ENCODE measurements at regions not wholly inside any gene's neighbourhood (a gene's known extent, or its start where the extent isn't known, plus 50 kb on each side); places are given as distances from the start of the nearest gene placed in this dataset.
"Not testable (repeated sequence)": the region's sequence is repeated elsewhere in the genome, so short reads cannot be mapped to it uniquely, and the experiment has no call there.

DNA sequence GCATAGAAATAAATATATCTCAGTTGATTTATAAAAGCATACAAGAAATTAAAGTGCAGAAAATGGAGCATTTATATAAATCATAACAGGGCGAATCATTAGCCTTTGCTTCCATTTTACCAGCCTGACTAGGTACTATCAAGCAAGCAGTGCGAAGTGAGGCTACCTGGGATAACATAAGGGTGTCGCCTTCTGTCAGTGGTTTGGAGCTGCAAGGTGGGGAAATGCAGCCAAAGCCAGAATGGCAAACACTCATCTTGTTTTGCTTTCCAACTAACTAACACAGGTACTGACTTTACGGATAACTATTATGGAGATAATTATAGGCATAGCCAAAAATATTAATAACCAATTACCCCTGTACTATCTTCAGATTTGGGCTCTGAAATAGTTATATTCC is 1459.8 kb downstream of the RAPGEF2 start:
- no peak for ATAC-seq
- Mint-ChIP-seq H3K27ac (no peak overlapping the region), H3K27me3 (no peaks in the 10 kb centered on the region), H3K4me1 (no peaks in the 10 kb centered on the region), H3K4me3 (no peak overlapping the region), H3K36me3 (ENCODE audit: low read depth) (no peaks in the 10 kb centered on the region)
- no peaks in the 10 kb centered on the region for H3K9me3 ChIP-seq (ENCODE audit: control insufficient read depth, low read length, poor library complexity, severe bottlenecking)
- DNase-seq = no peak

DNA sequence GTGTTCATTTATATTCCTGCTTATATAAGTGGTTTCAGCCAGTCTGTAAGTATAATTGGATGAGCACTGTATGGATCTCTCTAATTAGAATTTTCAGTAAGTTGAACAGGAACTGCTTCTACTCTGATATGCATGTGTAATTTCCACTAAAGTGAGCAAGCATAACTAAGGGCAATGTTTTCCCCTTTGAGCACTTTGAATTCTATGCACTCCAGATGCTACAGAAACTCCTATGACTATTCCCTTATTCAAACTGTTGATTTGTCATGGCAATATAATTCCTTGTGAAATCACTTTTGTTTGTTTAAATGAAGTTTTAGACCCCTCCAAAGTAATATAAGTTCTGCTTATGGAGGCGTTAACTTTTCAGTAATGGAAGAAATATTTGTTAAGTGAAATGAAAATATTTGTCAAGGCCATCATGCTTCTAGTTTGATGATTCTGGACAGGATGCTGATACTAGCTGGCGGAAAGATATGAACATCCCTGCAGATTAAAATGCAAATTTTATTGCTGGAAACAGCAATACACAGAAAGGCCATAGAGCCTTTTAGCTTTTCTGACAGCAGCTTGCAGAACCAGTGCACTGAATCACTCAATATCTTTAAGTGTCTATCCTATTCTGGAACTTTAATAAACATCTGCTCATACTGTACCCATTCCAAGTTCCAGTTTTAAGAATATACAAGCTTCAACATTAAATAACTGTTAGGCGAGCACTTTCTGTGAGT is 1460.8 kb downstream of the RAPGEF2 start:
- no peaks in the 10 kb centered on the region for H3K36me3 Mint-ChIP-seq (ENCODE audit: low read depth)

DNA sequence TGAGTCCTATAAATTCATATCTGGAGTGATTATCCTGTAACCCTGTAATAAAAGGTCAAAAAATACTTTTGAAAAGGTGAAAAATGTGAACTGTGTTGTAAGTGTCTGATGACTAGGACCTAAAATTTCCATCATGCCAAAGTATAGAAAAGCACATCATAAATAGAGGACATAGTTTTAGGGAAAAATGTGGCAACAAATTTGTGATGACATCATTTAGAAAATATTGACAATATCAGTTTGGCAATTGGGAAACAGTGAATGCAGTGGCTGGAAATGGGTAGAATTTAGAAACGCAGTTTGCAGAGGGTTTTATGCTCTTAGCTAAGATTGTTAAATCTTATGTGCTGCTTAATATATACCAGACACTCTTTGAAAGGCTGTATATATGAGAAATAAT is 1464.8 kb downstream of the RAPGEF2 start:
- ATAC-seq = no peak
- Mint-ChIP-seq H3K36me3 (ENCODE audit: low read depth) (no peaks in the 10 kb centered on the region), H3K27me3 (no peaks in the 10 kb centered on the region), H3K27ac (no peak overlapping the region), H3K4me1 (no peaks in the 10 kb centered on the region), H3K4me3 (no peak overlapping the region)
- no peaks in the 10 kb centered on the region for H3K9me3 ChIP-seq (ENCODE audit: control insufficient read depth, low read length, poor library complexity, severe bottlenecking)
- DNase-seq = no peak

More for the DNA sequence above, 1460.8 kb downstream of the RAPGEF2 start:
- H3K9me3 ChIP-seq (ENCODE audit: control insufficient read depth, low read length, poor library complexity, severe bottlenecking) = no peaks in the 10 kb centered on the region
- ATAC-seq (no peak), DNase-seq (no peak)
- no peaks in the 10 kb centered on the region for H3K27me3 Mint-ChIP-seq
- H3K27ac Mint-ChIP-seq = no peak overlapping the region
- no peak overlapping the region for H3K4me3 Mint-ChIP-seq
- no peaks in the 10 kb centered on the region for H3K4me1 Mint-ChIP-seq

DNA sequence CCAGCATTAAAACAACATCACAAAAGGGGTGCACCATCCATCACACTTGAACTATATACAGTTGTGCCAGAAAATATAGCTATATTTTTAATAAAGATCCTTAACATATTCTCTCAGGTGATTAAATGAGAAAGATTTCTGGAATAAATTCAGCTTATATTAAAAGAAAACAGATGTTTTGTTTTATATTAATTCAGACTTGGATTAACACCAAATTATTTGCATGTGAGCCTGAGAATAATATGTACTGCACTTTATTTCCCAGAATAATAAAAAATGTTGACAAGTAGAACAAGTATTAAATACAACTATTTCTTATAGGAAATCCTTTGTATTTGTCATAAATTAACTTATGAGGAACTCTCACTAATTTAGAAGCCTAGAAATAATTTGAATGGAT is 1467.4 kb downstream of the RAPGEF2 start:
- no peak for DNase-seq
- Mint-ChIP-seq H3K4me1 (no peaks in the 10 kb centered on the region), H3K27me3 (no peaks in the 10 kb centered on the region), H3K36me3 (ENCODE audit: low read depth) (no peaks in the 10 kb centered on the region), H3K27ac (no peak overlapping the region), H3K4me3 (no peak overlapping the region)
- no peaks in the 10 kb centered on the region for H3K9me3 ChIP-seq (ENCODE audit: control insufficient read depth, low read length, poor library complexity, severe bottlenecking)
- no peak for ATAC-seq

DNA sequence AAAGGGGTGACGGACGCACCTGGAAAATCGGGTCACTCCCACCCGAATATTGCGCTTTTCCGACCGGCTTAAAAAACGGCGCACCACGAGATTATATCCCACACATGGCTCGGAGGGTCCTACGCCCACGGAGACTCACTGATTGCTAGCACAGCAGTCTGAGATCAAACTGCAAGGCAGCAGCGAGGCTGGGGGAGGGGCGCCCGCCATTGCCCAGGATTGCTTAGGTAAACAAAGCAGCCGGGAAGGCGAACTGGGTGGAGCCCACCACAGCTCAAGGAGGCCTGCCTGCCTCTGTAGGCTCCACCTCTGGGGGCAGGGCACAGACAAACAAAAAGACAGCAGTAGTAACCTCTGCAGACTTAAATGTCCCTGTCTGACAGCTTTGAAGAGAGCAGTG is 1471.4 kb downstream of the RAPGEF2 start:
- not testable (repeated sequence) for H3K9me3 ChIP-seq (ENCODE audit: control insufficient read depth, low read length, poor library complexity, severe bottlenecking); H3K27ac Mint-ChIP-seq; ATAC-seq; H3K27me3 Mint-ChIP-seq; H3K4me3 Mint-ChIP-seq; DNase-seq; H3K36me3 Mint-ChIP-seq (ENCODE audit: low read depth); H3K4me1 Mint-ChIP-seq

DNA sequence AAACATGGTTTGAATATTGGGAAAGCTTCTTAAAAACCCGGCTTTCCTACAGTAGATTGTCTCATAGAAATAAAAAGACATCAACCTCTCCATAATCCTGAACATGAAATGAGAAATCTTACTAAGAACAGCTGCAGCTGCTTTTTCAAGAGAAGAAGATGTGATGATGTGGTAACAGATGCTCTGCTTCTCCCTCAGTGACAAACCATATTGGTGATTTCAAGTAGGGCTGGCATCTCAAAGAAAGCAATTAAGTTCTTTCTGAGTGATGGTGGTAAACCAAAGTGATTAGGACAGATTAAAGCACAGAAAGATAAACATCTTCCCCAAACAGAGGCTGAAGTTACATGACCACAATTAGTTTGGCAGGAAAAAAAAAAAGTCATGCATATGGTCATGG is 1477.7 kb downstream of the RAPGEF2 start:
- no peaks in the 10 kb centered on the region for H3K27me3 Mint-ChIP-seq
- no peaks in the 10 kb centered on the region for H3K36me3 Mint-ChIP-seq (ENCODE audit: low read depth)
- DNase-seq = no peak
- no peak overlapping the region for H3K27ac Mint-ChIP-seq
- H3K4me3 Mint-ChIP-seq = no peak overlapping the region
- H3K9me3 ChIP-seq (ENCODE audit: control insufficient read depth, low read length, poor library complexity, severe bottlenecking) = no peaks in the 10 kb centered on the region
- no peaks in the 10 kb centered on the region for H3K4me1 Mint-ChIP-seq
- ATAC-seq = no peak

DNA sequence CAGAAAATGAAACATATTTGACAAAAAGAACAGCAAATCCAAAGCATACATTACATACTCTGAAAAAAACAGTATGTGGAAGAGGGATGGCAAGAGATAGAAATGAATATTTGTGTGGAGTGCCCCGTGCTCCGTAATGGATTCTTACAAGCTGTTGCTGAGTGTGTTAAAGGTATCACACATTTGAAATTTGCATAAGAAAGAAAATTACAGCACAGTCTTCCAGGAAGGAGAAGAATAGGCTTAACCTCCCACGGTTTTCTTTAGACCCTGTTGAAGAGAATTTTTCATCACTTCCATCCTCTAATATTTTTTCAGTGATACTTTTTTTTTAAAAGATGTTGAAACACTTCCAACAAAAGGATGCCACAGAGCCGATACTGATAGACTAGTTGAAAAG is 1489.4 kb downstream of the RAPGEF2 start:
- DNase-seq (no peak), ATAC-seq (no peak)
- Mint-ChIP-seq H3K27ac (no peak overlapping the region), H3K4me1 (no peaks in the 10 kb centered on the region), H3K27me3 (no peaks in the 10 kb centered on the region), H3K4me3 (no peak overlapping the region), H3K36me3 (ENCODE audit: low read depth) (no peaks in the 10 kb centered on the region)
- no peaks in the 10 kb centered on the region for H3K9me3 ChIP-seq (ENCODE audit: control insufficient read depth, low read length, poor library complexity, severe bottlenecking)

DNA sequence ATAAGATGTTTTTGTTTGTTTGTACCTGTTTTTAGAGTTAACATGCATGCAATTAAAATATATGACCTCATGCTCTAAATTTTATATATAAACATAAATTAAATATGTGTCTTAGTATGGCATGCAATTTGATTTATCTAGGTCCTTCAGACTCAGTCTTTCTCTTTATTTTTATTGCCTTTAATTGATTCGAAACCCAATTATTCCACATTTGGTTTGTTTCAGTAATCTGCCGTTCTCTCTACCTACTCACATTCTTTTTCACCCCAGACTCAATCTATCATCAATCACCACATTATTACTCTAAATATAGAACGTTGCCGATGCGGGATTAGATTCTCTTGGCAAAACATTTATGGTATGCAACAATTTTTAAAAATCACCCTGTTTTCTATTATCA is 1492.8 kb downstream of the RAPGEF2 start:
- no peak for ATAC-seq
- no peaks in the 10 kb centered on the region for H3K36me3 Mint-ChIP-seq (ENCODE audit: low read depth)
- no peak overlapping the region for H3K4me3 Mint-ChIP-seq
- DNase-seq = no peak
- H3K27ac Mint-ChIP-seq = no peak overlapping the region
- H3K9me3 ChIP-seq (ENCODE audit: control insufficient read depth, low read length, poor library complexity, severe bottlenecking) = no peaks in the 10 kb centered on the region
- H3K4me1 Mint-ChIP-seq = no peaks in the 10 kb centered on the region
- no peaks in the 10 kb centered on the region for H3K27me3 Mint-ChIP-seq

DNA sequence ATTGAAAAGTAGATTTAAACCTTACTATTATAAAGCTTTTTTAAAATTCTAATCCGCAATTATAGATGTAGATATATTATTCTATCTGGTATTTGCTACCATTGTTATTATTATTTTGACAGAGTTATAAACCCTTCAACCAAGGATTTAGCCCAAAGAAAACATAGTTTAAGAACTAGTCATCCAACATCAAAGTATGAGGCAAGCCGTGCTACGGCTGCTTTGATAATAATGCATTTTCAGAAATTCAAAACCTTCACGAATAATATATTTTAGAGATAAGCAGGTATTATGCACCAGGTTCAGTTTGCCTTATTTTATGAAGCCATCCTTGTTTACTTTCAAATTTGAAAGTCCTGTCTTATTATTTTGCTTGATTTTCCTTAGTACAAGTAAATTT is 1501.7 kb downstream of the RAPGEF2 start:
- H3K36me3 Mint-ChIP-seq (ENCODE audit: low read depth) = no peaks in the 10 kb centered on the region
- no peak overlapping the region for H3K4me3 Mint-ChIP-seq
- ATAC-seq (no peak), DNase-seq (no peak)
- no peaks in the 10 kb centered on the region for H3K9me3 ChIP-seq (ENCODE audit: control insufficient read depth, low read length, poor library complexity, severe bottlenecking)
- H3K27ac Mint-ChIP-seq = no peak overlapping the region
- H3K27me3 Mint-ChIP-seq = no peaks in the 10 kb centered on the region
- H3K4me1 Mint-ChIP-seq = no peaks in the 10 kb centered on the region

DNA sequence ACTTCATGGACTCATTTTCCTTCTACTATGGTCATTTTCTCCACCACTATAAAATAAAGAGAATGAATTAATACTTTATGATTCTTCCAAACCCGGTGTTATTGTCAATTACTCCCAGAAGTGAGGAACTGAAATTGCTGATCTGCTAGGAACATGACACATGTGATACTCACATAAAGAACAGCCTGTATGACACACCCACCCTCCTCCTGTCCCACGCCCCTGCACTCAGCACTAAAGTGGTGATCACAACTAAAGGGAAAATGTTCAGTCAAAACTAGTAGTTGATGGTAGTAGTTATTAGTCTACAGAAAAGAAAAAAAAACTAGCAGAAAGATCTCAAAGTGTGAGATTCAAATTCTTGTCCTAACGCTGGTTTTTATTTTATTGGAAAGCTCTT is 1508.3 kb downstream of the RAPGEF2 start:
- Mint-ChIP-seq H3K27me3 (no peaks in the 10 kb centered on the region), H3K4me3 (no peak overlapping the region), H3K36me3 (ENCODE audit: low read depth) (no peaks in the 10 kb centered on the region), H3K4me1 (no peaks in the 10 kb centered on the region), H3K27ac (no peak overlapping the region)
- DNase-seq = no peak
- H3K9me3 ChIP-seq (ENCODE audit: control insufficient read depth, low read length, poor library complexity, severe bottlenecking) = no peaks in the 10 kb centered on the region
- ATAC-seq = no peak

DNA sequence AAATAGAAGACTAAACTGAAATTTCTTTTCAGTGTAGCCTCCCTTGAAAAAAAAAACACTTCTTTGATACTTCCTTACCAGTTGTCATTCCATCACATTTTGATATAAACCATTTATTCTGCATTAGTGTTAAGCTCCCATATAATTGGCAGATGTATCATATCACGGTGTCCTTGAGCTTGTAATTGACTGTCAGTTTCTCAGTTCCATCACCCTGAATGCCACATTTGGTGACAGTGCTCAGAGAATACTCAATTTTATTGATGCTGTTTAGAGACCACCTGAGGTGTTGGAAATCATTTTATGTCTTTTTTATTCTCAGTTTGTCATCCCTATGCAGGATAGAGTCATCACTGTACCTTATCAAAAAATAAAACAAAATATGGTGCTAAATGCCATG is 1528.2 kb downstream of the RAPGEF2 start:
- no peaks in the 10 kb centered on the region for H3K4me1 Mint-ChIP-seq
- H3K4me3 Mint-ChIP-seq = no peak overlapping the region

DNA sequence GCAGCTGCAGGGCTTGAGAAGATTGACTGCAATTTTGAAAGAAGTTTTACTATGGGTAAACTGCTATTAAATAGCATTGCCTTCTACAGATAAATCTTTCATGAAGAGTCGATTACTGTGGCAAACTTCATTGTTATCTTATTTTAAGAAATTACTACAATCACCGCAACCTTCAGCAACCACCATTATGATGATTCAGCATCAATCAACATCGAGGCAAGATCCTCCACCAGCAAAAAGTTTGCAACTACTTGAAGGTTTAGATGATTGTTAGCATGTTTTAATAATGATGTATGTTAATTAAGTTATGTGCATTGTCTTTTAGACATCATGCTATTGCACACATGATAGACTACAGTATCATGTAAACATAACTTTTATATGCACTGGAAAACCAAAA is 1511.0 kb downstream of the FSTL5 start:
- no peaks in the 10 kb centered on the region for H3K9me3 ChIP-seq (ENCODE audit: control insufficient read depth, low read length, poor library complexity, severe bottlenecking)
- H3K27me3 Mint-ChIP-seq = no peaks in the 10 kb centered on the region
- no peak overlapping the region for H3K4me3 Mint-ChIP-seq
- DNase-seq (no peak), ATAC-seq (no peak)
- H3K4me1 Mint-ChIP-seq = no peaks in the 10 kb centered on the region
- no peaks in the 10 kb centered on the region for H3K36me3 Mint-ChIP-seq (ENCODE audit: low read depth)
- no peak overlapping the region for H3K27ac Mint-ChIP-seq

More for the DNA sequence above, 1528.2 kb downstream of the RAPGEF2 start:
- ATAC-seq (no peak), DNase-seq (no peak)
- no peaks in the 10 kb centered on the region for H3K36me3 Mint-ChIP-seq (ENCODE audit: low read depth)
- H3K27me3 Mint-ChIP-seq = no peaks in the 10 kb centered on the region
- no peaks in the 10 kb centered on the region for H3K9me3 ChIP-seq (ENCODE audit: control insufficient read depth, low read length, poor library complexity, severe bottlenecking)
- H3K27ac Mint-ChIP-seq = no peak overlapping the region

DNA sequence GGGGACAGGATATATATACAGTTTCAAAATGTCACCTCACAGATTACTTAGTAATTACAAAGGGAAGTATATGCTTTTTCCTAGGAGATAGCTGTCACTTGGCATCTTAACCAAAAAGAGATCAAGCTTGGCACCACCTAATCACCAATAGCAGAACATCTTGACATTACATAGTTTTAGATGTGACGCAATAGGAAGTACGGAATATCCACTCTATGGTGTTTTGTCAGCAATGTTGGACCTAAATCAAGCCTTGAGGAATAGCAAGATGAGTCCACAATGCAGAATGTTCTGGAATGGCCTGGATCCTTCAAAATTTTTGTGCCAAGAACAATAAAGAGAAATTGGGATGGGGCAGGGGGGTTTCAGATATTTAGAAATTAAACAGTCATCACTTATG is 1488.2 kb downstream of the FSTL5 start:
- H3K27ac Mint-ChIP-seq = no peak overlapping the region
- H3K4me1 Mint-ChIP-seq = no peaks in the 10 kb centered on the region
- ATAC-seq (no peak), DNase-seq (no peak)
- no peaks in the 10 kb centered on the region for H3K27me3 Mint-ChIP-seq
- no peak overlapping the region for H3K4me3 Mint-ChIP-seq
- no peaks in the 10 kb centered on the region for H3K36me3 Mint-ChIP-seq (ENCODE audit: low read depth)
- H3K9me3 ChIP-seq (ENCODE audit: control insufficient read depth, low read length, poor library complexity, severe bottlenecking) = no peaks in the 10 kb centered on the region

DNA sequence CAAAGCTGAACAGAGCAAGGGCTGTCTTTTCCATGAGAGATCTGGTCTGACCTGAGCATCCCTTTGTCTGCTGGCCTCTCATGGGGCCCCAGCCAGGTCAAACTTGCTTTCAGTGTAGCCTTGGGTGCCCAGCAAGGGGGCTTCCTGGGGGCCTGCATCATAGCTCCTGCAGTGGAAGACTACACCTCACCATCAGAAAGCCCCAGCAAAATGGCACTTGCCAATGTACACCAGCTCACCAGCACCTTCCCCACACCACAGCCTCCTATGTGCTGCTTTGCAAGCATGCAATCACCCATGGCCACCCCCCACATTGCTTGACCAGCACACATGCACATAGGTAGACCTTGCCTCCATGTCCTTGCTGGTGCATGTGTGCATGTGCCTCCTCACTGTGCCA is 1478.1 kb downstream of the FSTL5 start:
- no peaks in the 10 kb centered on the region for H3K36me3 Mint-ChIP-seq (ENCODE audit: low read depth)
- H3K27me3 Mint-ChIP-seq = no peaks in the 10 kb centered on the region
- no peaks in the 10 kb centered on the region for H3K9me3 ChIP-seq (ENCODE audit: control insufficient read depth, low read length, poor library complexity, severe bottlenecking)
- H3K4me1 Mint-ChIP-seq = no peaks in the 10 kb centered on the region
- no peak overlapping the region for H3K4me3 Mint-ChIP-seq
- H3K27ac Mint-ChIP-seq = no peak overlapping the region
- ATAC-seq (no peak), DNase-seq (no peak)
